Panc1 (cell line): ENCODE measurements at regions not wholly inside any gene's neighbourhood (a gene's known extent, or its start where the extent isn't known, plus 50 kb on each side); places are given as distances from the start of the nearest gene placed in this dataset.

Experiments used
- ATAC-seq: fragments of 200-7000 bp; cut with Tn5 transposase; 2 replicates; pipeline ENCODE4 v1.9.1; 2020; ENCODE audit warnings: mild to moderate bottlenecking, moderate library complexity
- BruUV-seq: library from RNA; stranded (reverse); fragments of 400-500 nt; replicated peaks from 2 replicates; lab custom pipeline; 2021; lab: Mats Ljungman, UMichigan
- CTCF ChIA-PET: fragments of 300-600 bp; sonication (Branson Sonifier 250); formaldehyde crosslinking; loops from one replicate; lab custom pipeline; 2022; ENCODE audit warnings: antibody characterized with exemption; lab: Charles Lee
- POLR2A ChIA-PET: fragments of 300-600 bp; sonication (Branson Sonifier 250); formaldehyde crosslinking; loops from one replicate; lab custom pipeline; 2022; ENCODE audit warnings: antibody characterized with exemption; lab: Charles Lee
- DNase-seq: peaks from one replicate; pipeline ENCODE4 v3.0.0-alpha.2; 2010; ENCODE audit warnings: low read depth, low spot score
- H3K27ac ChIP-seq: 2 replicates; pipeline ENCODE4 v1.5.1; 2011; ENCODE audit warnings: mild to moderate bottlenecking, low read length, inconsistent platforms
- H3K27me3 ChIP-seq: fragments of 200-500 bp; sonication (Bioruptor generic); 2 replicates; pipeline ENCODE4 v1.6.0; 2014; ENCODE audit warnings: low read length, inconsistent platforms; ENCODE audit not compliant: control insufficient read depth, insufficient read depth
- H3K36me3 ChIP-seq: fragments of 200-500 bp; sonication (Bioruptor generic); 2 replicates; pipeline ENCODE4 v1.5.1; 2014; ENCODE audit warnings: inconsistent platforms, mild to moderate bottlenecking, low read length, moderate library complexity; ENCODE audit not compliant: control insufficient read depth, insufficient read depth
- H3K4me1 ChIP-seq: 2 replicates; pipeline ENCODE4 v1.5.1; 2011; ENCODE audit warnings: inconsistent platforms, mild to moderate bottlenecking, low read length, moderate library complexity; ENCODE audit not compliant: control insufficient read depth, insufficient read depth
- H3K4me3 ChIP-seq, 2 experiments: 2 replicates each; pipeline ENCODE4 v1.5.1; 2011 to 2012; ENCODE audit warnings: low read depth in 2 of 2, low read length in 2 of 2, mild to moderate bottlenecking in 2 of 2, inconsistent platforms in 1 of 2, moderate library complexity in 1 of 2
- H3K9me3 ChIP-seq: fragments of 200-500 bp; sonication (Bioruptor generic); 2 replicates; pipeline ENCODE4 v1.5.1; 2014; ENCODE audit warnings: low read depth, mild to moderate bottlenecking, inconsistent platforms, low read length, moderate library complexity; ENCODE audit not compliant: control insufficient read depth, insufficient read depth
- POLR2AphosphoS5 ChIP-seq: IDR thresholded peaks from 2 replicates; pipeline ENCODE4 v1.6.1; 2012; ENCODE audit warnings: mild to moderate bottlenecking, low read depth, low read length, moderate library complexity
- SIN3A ChIP-seq: IDR thresholded peaks from 2 replicates; pipeline ENCODE4 v1.6.1; 2012; ENCODE audit warnings: low read depth, mild to moderate bottlenecking, low read length, moderate library complexity, borderline replicate concordance; ENCODE audit not compliant: insufficient read depth
- TCF7L2 ChIP-seq: IDR thresholded peaks from 2 replicates; pipeline ENCODE4 v1.6.1; 2011; ENCODE audit warnings: mild to moderate bottlenecking, low read depth, low read length, inconsistent platforms
- in situ Hi-C: cut with HindIII; loops from 2 replicates; pipeline ENCODE4 v1.10.0; 2016; ENCODE audit warnings: low sequenced_read_pairs, low pct_unique_long_range_greater_than_20kb
- intact Hi-C: fragments of 100-400 bp; cut with micrococcal nuclease; formaldehyde crosslinking; loops from one replicate; pipeline ENCODE4 v1.10.0; 2022; ENCODE audit not compliant: unreplicated experiment
- TF ChIP-seq, protein P1 (sequence below): fragments of 450-650 bp; IDR thresholded peaks from 2 replicates; pipeline ENCODE4 v1.5.1; 2017; ENCODE audit warnings: mild to moderate bottlenecking
- TF ChIP-seq, protein P2 (sequence below), 2 experiments: IDR thresholded peaks; 2 replicates each; pipeline ENCODE4 v1.6.1; 2011 to 2012; ENCODE audit warnings: low read depth in 2 of 2, control low read depth in 1 of 2, low read length in 1 of 2, mild to moderate bottlenecking in 1 of 2, moderate library complexity in 1 of 2; ENCODE audit not compliant: insufficient read depth in 1 of 2

DNA sequence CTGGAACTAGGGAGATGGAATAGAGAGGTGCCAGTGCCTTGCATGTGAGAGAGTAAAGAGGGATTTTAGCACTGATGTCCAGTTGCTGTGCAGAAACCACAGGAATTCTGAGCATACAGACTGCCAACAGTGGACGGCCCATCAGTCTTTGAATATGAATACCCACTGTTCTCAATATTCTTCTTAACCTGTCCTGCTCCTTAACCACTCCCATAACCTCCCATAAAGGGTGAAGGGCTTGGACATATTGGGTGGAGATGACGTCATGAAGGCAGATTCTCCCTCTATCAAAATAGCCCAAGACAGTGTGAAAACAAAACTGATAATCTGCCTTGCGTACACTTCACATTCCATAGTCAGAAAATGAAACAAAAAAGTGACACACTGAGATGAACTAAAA is 1313.7 kb upstream of the PABPC4L start:
- DNase-seq (no peak), ATAC-seq (no peak)
- intact Hi-C loops = no loop called here
- CTCF ChIA-PET = no interaction called here
- TF ChIP-seq, protein P1, sequence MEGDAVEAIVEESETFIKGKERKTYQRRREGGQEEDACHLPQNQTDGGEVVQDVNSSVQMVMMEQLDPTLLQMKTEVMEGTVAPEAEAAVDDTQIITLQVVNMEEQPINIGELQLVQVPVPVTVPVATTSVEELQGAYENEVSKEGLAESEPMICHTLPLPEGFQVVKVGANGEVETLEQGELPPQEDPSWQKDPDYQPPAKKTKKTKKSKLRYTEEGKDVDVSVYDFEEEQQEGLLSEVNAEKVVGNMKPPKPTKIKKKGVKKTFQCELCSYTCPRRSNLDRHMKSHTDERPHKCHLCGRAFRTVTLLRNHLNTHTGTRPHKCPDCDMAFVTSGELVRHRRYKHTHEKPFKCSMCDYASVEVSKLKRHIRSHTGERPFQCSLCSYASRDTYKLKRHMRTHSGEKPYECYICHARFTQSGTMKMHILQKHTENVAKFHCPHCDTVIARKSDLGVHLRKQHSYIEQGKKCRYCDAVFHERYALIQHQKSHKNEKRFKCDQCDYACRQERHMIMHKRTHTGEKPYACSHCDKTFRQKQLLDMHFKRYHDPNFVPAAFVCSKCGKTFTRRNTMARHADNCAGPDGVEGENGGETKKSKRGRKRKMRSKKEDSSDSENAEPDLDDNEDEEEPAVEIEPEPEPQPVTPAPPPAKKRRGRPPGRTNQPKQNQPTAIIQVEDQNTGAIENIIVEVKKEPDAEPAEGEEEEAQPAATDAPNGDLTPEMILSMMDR = no peak
- TF ChIP-seq POLR2AphosphoS5 = no peak
- TF ChIP-seq, protein P2, sequence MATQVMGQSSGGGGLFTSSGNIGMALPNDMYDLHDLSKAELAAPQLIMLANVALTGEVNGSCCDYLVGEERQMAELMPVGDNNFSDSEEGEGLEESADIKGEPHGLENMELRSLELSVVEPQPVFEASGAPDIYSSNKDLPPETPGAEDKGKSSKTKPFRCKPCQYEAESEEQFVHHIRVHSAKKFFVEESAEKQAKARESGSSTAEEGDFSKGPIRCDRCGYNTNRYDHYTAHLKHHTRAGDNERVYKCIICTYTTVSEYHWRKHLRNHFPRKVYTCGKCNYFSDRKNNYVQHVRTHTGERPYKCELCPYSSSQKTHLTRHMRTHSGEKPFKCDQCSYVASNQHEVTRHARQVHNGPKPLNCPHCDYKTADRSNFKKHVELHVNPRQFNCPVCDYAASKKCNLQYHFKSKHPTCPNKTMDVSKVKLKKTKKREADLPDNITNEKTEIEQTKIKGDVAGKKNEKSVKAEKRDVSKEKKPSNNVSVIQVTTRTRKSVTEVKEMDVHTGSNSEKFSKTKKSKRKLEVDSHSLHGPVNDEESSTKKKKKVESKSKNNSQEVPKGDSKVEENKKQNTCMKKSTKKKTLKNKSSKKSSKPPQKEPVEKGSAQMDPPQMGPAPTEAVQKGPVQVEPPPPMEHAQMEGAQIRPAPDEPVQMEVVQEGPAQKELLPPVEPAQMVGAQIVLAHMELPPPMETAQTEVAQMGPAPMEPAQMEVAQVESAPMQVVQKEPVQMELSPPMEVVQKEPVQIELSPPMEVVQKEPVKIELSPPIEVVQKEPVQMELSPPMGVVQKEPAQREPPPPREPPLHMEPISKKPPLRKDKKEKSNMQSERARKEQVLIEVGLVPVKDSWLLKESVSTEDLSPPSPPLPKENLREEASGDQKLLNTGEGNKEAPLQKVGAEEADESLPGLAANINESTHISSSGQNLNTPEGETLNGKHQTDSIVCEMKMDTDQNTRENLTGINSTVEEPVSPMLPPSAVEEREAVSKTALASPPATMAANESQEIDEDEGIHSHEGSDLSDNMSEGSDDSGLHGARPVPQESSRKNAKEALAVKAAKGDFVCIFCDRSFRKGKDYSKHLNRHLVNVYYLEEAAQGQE (IDR thresholded peaks at IDR 0.05; ENCODE audit: insufficient read depth in 1 of 2, low read depth in 2 of 2, low read length in 1 of 2) = no peak
- no peak for TF ChIP-seq TCF7L2
- no peak for TF ChIP-seq SIN3A
- Histone ChIP-seq H3K4me1 (no peaks in the 10 kb centered on the region), H3K9me3 (no peaks in the 10 kb centered on the region), H3K36me3 (no peaks in the 10 kb centered on the region), H3K27ac (no peak overlapping the region), H3K27me3 (no peaks in the 10 kb centered on the region), H3K4me3 (no peak overlapping the region)
- POLR2A ChIA-PET = interaction anchor here (0.6 kb wide), 1 partner anchor 72 kb away, joined by 4 read pairs; no protein-coding TSS in a partner anchor
- in situ Hi-C loops = no loop called here
- no TSS peak for BruUV-seq

DNA sequence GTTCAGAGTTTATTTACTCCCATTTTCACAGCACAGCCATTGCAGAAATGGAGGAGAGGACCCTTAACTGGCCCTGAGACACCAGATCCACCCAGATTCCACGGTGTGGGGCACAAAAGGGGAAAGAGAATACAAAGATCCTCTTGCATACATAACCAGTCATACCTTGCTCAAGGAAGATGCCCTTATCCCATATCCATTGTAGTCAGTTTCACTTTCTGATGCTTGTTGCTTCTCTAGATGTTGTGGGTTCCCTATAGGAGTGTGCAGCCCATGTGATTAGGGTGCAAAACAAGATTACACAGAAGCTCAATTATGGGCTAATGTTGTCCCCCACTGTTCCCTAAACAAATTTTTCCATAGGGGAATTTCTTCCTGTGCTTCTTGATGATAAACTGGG is 1309.0 kb upstream of the PABPC4L start:
- intact Hi-C loops (no loop called here), in situ Hi-C loops (no loop called here)
- no peak overlapping the region for H3K4me3 ChIP-seq
- no peak overlapping the region for H3K27ac ChIP-seq
- no TSS peak for BruUV-seq
- no peaks in the 10 kb centered on the region for H3K36me3 ChIP-seq
- ChIA-PET CTCF (no interaction called here), POLR2A (no interaction called here)
- H3K9me3 ChIP-seq = no peaks in the 10 kb centered on the region
- no peak for ATAC-seq
- no peaks in the 10 kb centered on the region for H3K4me1 ChIP-seq
- DNase-seq = no peak
- TF ChIP-seq, protein P2 (IDR thresholded peaks at IDR 0.05; ENCODE audit: insufficient read depth in 1 of 2, low read depth in 2 of 2, low read length in 1 of 2) = no peak
- TF ChIP-seq SIN3A = no peak
- TF ChIP-seq, protein P1 = no peak
- no peak for TF ChIP-seq TCF7L2
- no peak for TF ChIP-seq POLR2AphosphoS5
- no peaks in the 10 kb centered on the region for H3K27me3 ChIP-seq
